NT2/D1 (cell line): ENCODE measurements at regions not wholly inside any gene's neighbourhood (a gene's known extent, or its start where the extent isn't known, plus 50 kb on each side); places are given as distances from the start of the nearest gene placed in this dataset.

Experiments
- SUZ12 ChIP-seq: IDR thresholded peaks from 2 replicates; pipeline ENCODE4 v1.6.1; 2011; ENCODE audit not compliant: insufficient read length, insufficient read depth; ENCODE audit errors: extremely low read depth
- YY1 ChIP-seq: IDR thresholded peaks from 2 replicates; pipeline ENCODE4 v1.6.1; 2011; ENCODE audit not compliant: insufficient read length, insufficient read depth

GRCh38 chr17:53253956-53254597, 568.6 kb upstream of the KIF2B start:
- no peak for TF ChIP-seq YY1
- no peak for TF ChIP-seq SUZ12
